ENCODE measurements at regions not wholly inside any gene's neighbourhood (a gene's known extent, or its start where the extent isn't known, plus 50 kb on each side); places are given as distances from the start of the nearest gene placed in this dataset.

GRCh38 chr11:81089242-81089641, 1644.4 kb downstream of the FAM181B start:
- H3K4me1 ChIP-seq (ENCODE audit: control insufficient read depth in 5 of 5, insufficient read depth in 5 of 5, low read length in 5 of 5), result peaks cover 0 to 4% (median 0%) of the 10 kb centered on the region in 5 donors
- H3K27ac ChIP-seq (ENCODE audit: low read depth in 1 of 2, low read length in 1 of 2), result no peak overlapping the region
- H3K27me3 ChIP-seq (ENCODE audit: control insufficient read depth in 3 of 3, insufficient read depth in 3 of 3, low read length in 2 of 3), result no peaks in the 10 kb centered on the region
- DNase-seq (no peak), ATAC-seq (ENCODE audit: insufficient read depth, low FRiP score) (no peak)
- no peak for TF ChIP-seq CTCF (IDR thresholded peaks at IDR 0.05; ENCODE audit: control extremely low read depth, extremely low read depth)
- 66 to 87% methylated on average over 4 of the region's 4 CpGs for WGBS, 2 donors
- no peak overlapping the region for H3K9ac ChIP-seq (ENCODE audit: insufficient read depth in 1 of 2, low read length in 2 of 2)
- H3K36me3 ChIP-seq (ENCODE audit: control insufficient read depth in 4 of 4, insufficient read depth in 4 of 4, low read length in 4 of 4), result no peaks in the 10 kb centered on the region
- no peak overlapping the region for H3K4me3 ChIP-seq
- H3K9me3 ChIP-seq (ENCODE audit: control insufficient read depth in 4 of 4, insufficient read depth in 3 of 4, low read length in 3 of 4), result no peaks in the 10 kb centered on the region

GRCh38 chr11:81080476-81080875, 1639.6 kb upstream of the TENM4 start:
- no peak overlapping the region for H3K4me3 ChIP-seq
- TF ChIP-seq CTCF (IDR thresholded peaks at IDR 0.05; ENCODE audit: control extremely low read depth, extremely low read depth), result no peak
- H3K27ac ChIP-seq (ENCODE audit: low read depth in 1 of 2, low read length in 1 of 2), result no peak overlapping the region
- 88 to 90% methylated on average over 4 of the region's 4 CpGs for WGBS, 2 donors
- H3K27me3 ChIP-seq (ENCODE audit: control insufficient read depth in 3 of 3, insufficient read depth in 3 of 3, low read length in 2 of 3), result no peaks in the 10 kb centered on the region
- H3K9ac ChIP-seq (ENCODE audit: insufficient read depth in 1 of 2, low read length in 2 of 2), result no peak overlapping the region
- ATAC-seq (ENCODE audit: insufficient read depth, low FRiP score) (no peak), DNase-seq (no peak)
- H3K4me1 ChIP-seq (ENCODE audit: control insufficient read depth in 5 of 5, insufficient read depth in 5 of 5, low read length in 5 of 5), result no peaks in the 10 kb centered on the region
- no peaks in the 10 kb centered on the region for H3K36me3 ChIP-seq (ENCODE audit: control insufficient read depth in 4 of 4, insufficient read depth in 4 of 4, low read length in 4 of 4)
- peaks cover 0 to 2% (median 0%) of the 10 kb centered on the region in 4 donors for H3K9me3 ChIP-seq (ENCODE audit: control insufficient read depth in 4 of 4, insufficient read depth in 3 of 4, low read length in 3 of 4)

- DNase-seq, result peak; percentile 22 to 81 (median 37)
- Histone ChIP-seq H3K4me3 (no peak overlapping the region), H3K9ac (ENCODE audit: insufficient read depth in 1 of 2, low read length in 2 of 2) (no peak overlapping the region), H3K4me1 (ENCODE audit: control insufficient read depth in 5 of 5, insufficient read depth in 5 of 5, low read length in 5 of 5) (peaks cover 0 to 20% (median 0%) of the 10 kb centered on the region in 5 donors), H3K36me3 (ENCODE audit: control insufficient read depth in 4 of 4, insufficient read depth in 4 of 4, low read length in 4 of 4) (no peaks in the 10 kb centered on the region), H3K9me3 (ENCODE audit: control insufficient read depth in 4 of 4, insufficient read depth in 3 of 4, low read length in 3 of 4) (no peaks in the 10 kb centered on the region), H3K27ac (ENCODE audit: low read depth in 1 of 2, low read length in 1 of 2) (no peak overlapping the region), H3K27me3 (ENCODE audit: control insufficient read depth in 3 of 3, insufficient read depth in 3 of 3, low read length in 2 of 3) (no peaks in the 10 kb centered on the region)
- no peak for ATAC-seq (ENCODE audit: insufficient read depth, low FRiP score)
- WGBS, 2 donors, result 68 to 78% methylated on average over 4 of the region's 4 CpGs
- no peak for TF ChIP-seq CTCF (IDR thresholded peaks at IDR 0.05; ENCODE audit: control extremely low read depth, extremely low read depth)
These were observed 1631.4 kb upstream of the TENM4 start for GRCh38 chr11:81072273-81072672.

GRCh38 chr11:81071606-81072005, 1630.8 kb upstream of the TENM4 start:
- no peak overlapping the region for H3K4me3 ChIP-seq
- 59 to 69% methylated on average over 5 of the region's 5 CpGs for WGBS, 2 donors

More at GRCh38 chr11:81071606-81072005, 1630.8 kb upstream of the TENM4 start:
- DNase-seq, result peak in 1 of 3 donors; percentile 10
- Histone ChIP-seq H3K36me3 (ENCODE audit: control insufficient read depth in 4 of 4, insufficient read depth in 4 of 4, low read length in 4 of 4) (no peaks in the 10 kb centered on the region), H3K27ac (ENCODE audit: low read depth in 1 of 2, low read length in 1 of 2) (no peak overlapping the region), H3K9ac (ENCODE audit: insufficient read depth in 1 of 2, low read length in 2 of 2) (no peak overlapping the region), H3K9me3 (ENCODE audit: control insufficient read depth in 4 of 4, insufficient read depth in 3 of 4, low read length in 3 of 4) (no peaks in the 10 kb centered on the region), H3K4me1 (ENCODE audit: control insufficient read depth in 5 of 5, insufficient read depth in 5 of 5, low read length in 5 of 5) (peaks cover 0 to 20% (median 0%) of the 10 kb centered on the region in 5 donors), H3K27me3 (ENCODE audit: control insufficient read depth in 3 of 3, insufficient read depth in 3 of 3, low read length in 2 of 3) (no peaks in the 10 kb centered on the region)
- no peak for ATAC-seq (ENCODE audit: insufficient read depth, low FRiP score)
- TF ChIP-seq CTCF (IDR thresholded peaks at IDR 0.05; ENCODE audit: control extremely low read depth, extremely low read depth), result no peak

Measured in lung (tissue), 11 donors.